K562 (cell line): ENCODE measurements at regions not wholly inside any gene's neighbourhood (a gene's known extent, or its start where the extent isn't known, plus 50 kb on each side); places are given as distances from the start of the nearest gene placed in this dataset.

Source experiments
- ATAC-seq: fragments of 200-7000 bp; cut with Tn5 transposase; 3 replicates; pipeline ENCODE4 v1.9.1; 2020; ENCODE audit warnings: moderate library complexity
- BruUV-seq: library from RNA; stranded (reverse); fragments of 400-500 nt; replicated peaks from 2 replicates; lab custom pipeline; 2021; lab: Mats Ljungman, UMichigan
- CTCF ChIA-PET: fragments of 300-600 bp; formaldehyde crosslinking; extraction: SDS; loops from one replicate; lab custom pipeline; 2021; ENCODE audit warnings: low intra/inter-chr PET ratio; lab: Yijun Ruan, JAX
- POLR2A ChIA-PET: fragments of 300-600, 350-650 bp; sonication (Branson Sonifier 250); formaldehyde crosslinking; extraction: SDS; loops from one replicate; lab custom pipeline; 2021; ENCODE audit warnings: antibody characterized with exemption, inconsistent platforms; lab: Yijun Ruan, JAX
- DNase-seq, 4 experiments: peaks; one replicate each; pipeline versions ENCODE4 v3.0.0 to v3.0.0-alpha.2; 2011 to 2018; ENCODE audit warnings: low spot score in 3 of 4, mixed read lengths in 3 of 4; ENCODE audit errors: extremely low read depth in 1 of 4
- FAIRE-seq: peaks from 2 replicates; lab custom pipeline; 2011; peaks lifted over from hg19 to GRCh38; lab: Jason Lieb, UNC
- H2AFZ ChIP-seq: 2 replicates; pipeline ENCODE4 v1.6.0; 2011; ENCODE audit warnings: low read depth, low read length, control low read depth, inconsistent platforms
- H3K27ac ChIP-seq: fragments of 200-600 bp; 3 replicates; pipeline ENCODE4 v1.8.0; 2011; ENCODE audit warnings: low read depth, mild to moderate bottlenecking, control low read depth, inconsistent platforms, low read length, moderate library complexity, mixed read lengths; ENCODE audit errors: extremely low read depth
- H3K27me3 ChIP-seq, 2 experiments: fragments of 300-600 bp in 1 of 2; 2 replicates in 1 of 2; 3 replicates in 1 of 2; pipeline versions ENCODE4 v1.6.0 to v1.8.0; 2011; ENCODE audit warnings: inconsistent platforms in 2 of 2, low read length in 2 of 2, mild to moderate bottlenecking in 1 of 2, mixed read lengths in 1 of 2, moderate library complexity in 1 of 2; ENCODE audit not compliant: control insufficient read depth in 2 of 2, insufficient read depth in 2 of 2
- H3K36me3 ChIP-seq: fragments of 300-600 bp; 3 replicates; pipeline ENCODE4 v1.8.0; 2011; ENCODE audit warnings: mild to moderate bottlenecking, low read length, inconsistent platforms; ENCODE audit not compliant: control insufficient read depth, insufficient read depth
- H3K4me1 ChIP-seq, 2 experiments: fragments of 200-600 bp in 1 of 2; replicated peaks in 1 of 2; 2 replicates in 1 of 2; 3 replicates in 1 of 2; pipeline versions ENCODE4 v1.5.1 to v1.8.0; 2011; ENCODE audit warnings: inconsistent platforms in 2 of 2, low read length in 2 of 2, mild to moderate bottlenecking in 1 of 2, mixed read lengths in 1 of 2, moderate library complexity in 1 of 2; ENCODE audit not compliant: control insufficient read depth in 2 of 2, insufficient read depth in 2 of 2
- H3K4me2 ChIP-seq: 2 replicates; pipeline ENCODE4 v1.6.1; 2011; ENCODE audit warnings: low read length, control low read depth, inconsistent platforms, mixed read lengths; ENCODE audit not compliant: insufficient read depth
- H3K4me3 ChIP-seq: fragments of 200-600 bp; sonication (generic), shearing (Covaris generic); 2 replicates; pipeline ENCODE4 v1.5.1; 2016; ENCODE audit warnings: control low read depth, inconsistent platforms
- H3K79me2 ChIP-seq: fragments of 200-600 bp; 3 replicates; pipeline ENCODE4 v1.8.0; 2011; ENCODE audit warnings: low read length, inconsistent platforms; ENCODE audit not compliant: control insufficient read depth, insufficient read depth
- H3K9ac ChIP-seq, 2 experiments: 2 replicates each; pipeline versions ENCODE4 v1.6.0 to v1.6.1; 2011; ENCODE audit warnings: low read depth in 2 of 2, low read length in 2 of 2, control low read depth in 1 of 2, inconsistent platforms in 1 of 2, mild to moderate bottlenecking in 1 of 2, mixed read lengths in 1 of 2; ENCODE audit not compliant: insufficient read depth in 1 of 2
- H3K9me1 ChIP-seq: one replicate; pipeline ENCODE4 v1.6.0; 2011; ENCODE audit warnings: inconsistent platforms, mild to moderate bottlenecking, low read length, moderate library complexity; ENCODE audit not compliant: control insufficient read depth, insufficient read depth
- H3K9me3 ChIP-seq: replicated peaks from 2 replicates; pipeline ENCODE4 v1.5.1; 2011; ENCODE audit warnings: low read depth, low read length, inconsistent platforms; ENCODE audit not compliant: control insufficient read depth, insufficient read depth
- H4K20me1 ChIP-seq: replicated peaks from 2 replicates; pipeline ENCODE4 v1.6.1; 2011; ENCODE audit warnings: low read length, inconsistent platforms, mixed read lengths; ENCODE audit not compliant: control insufficient read depth, insufficient read depth
- ATF3 ChIP-seq, 2 experiments: fragments of 450-650 bp in 1 of 2; sonication (generic) in 1 of 2; formaldehyde crosslinking in 1 of 2; IDR thresholded peaks in 1 of 2; conservative IDR thresholded peaks in 1 of 2; 2 replicates each; pipeline versions ENCODE4 v1.6.1 to v1.8.1; 2016 to 2023; ENCODE audit warnings: mild to moderate bottlenecking in 2 of 2, moderate library complexity in 2 of 2, inconsistent platforms in 1 of 2, missing genetic modification reagents in 1 of 2
- E2F1 ChIP-seq: sonication (generic); formaldehyde crosslinking; IDR thresholded peaks from 2 replicates; pipeline ENCODE4 v1.8.1; 2023; ENCODE audit warnings: mild to moderate bottlenecking, missing genetic modification reagents, moderate library complexity
- HES1 ChIP-seq: fragments of 450-650 bp; IDR thresholded peaks from 2 replicates; pipeline ENCODE4 v1.6.1; 2016; ENCODE audit warnings: low read depth, mild to moderate bottlenecking, moderate library complexity
- MXI1 ChIP-seq: IDR thresholded peaks from 2 replicates; pipeline ENCODE4 v1.6.1; 2011; ENCODE audit warnings: low read depth, mild to moderate bottlenecking, improper control_type of control experiment, low read length
- SAP30 ChIP-seq: fragments of 200-600 bp; sonication (generic); IDR thresholded peaks from 2 replicates; pipeline ENCODE4 v1.6.1; 2012; ENCODE audit warnings: borderline replicate concordance, low read depth, mild to moderate bottlenecking, moderate library complexity, low read length, control low read depth, inconsistent platforms; ENCODE audit not compliant: insufficient read depth, poor library complexity, severe bottlenecking
- SMARCA5 ChIP-seq: fragments of 450-650 bp; IDR thresholded peaks from 2 replicates; pipeline ENCODE4 v1.6.1; 2016
- ZNF224 ChIP-seq: sonication (generic); formaldehyde crosslinking; IDR thresholded peaks from 2 replicates; pipeline ENCODE4 v1.8.0; 2022; ENCODE audit warnings: mild to moderate bottlenecking, missing genetic modification reagents
- WGBS: fragments of 100-300 bp; shearing (Covaris generic); methylation state at CpG from one replicate; pipeline ENCODE4 v1.1.6; 2016; ENCODE audit warnings: low coverage, mixed read lengths; ENCODE audit not compliant: insufficient coverage; ENCODE audit errors: missing lambda C conversion rate; 5-methylcytosine and 5-hydroxymethylcytosine counted together
- in situ Hi-C: fragments of 300-500 bp; cut with MboI; formaldehyde crosslinking; loops from 4 replicates; pipeline ENCODE4 v1.15.0; 2018; ENCODE audit warnings: inconsistent platforms, mixed read lengths
- intact Hi-C: fragments of 100-400 bp; cut with micrococcal nuclease; formaldehyde crosslinking; loops from 2 replicates; pipeline ENCODE4 v1.14.2; 2022
- TF ChIP-seq, protein P1 (sequence below): fragments of 450-650 bp; formaldehyde crosslinking; IDR thresholded peaks from 2 replicates; pipeline ENCODE4 v1.4.0; 2020; ENCODE audit warnings: mild to moderate bottlenecking, moderate library complexity

DNA sequence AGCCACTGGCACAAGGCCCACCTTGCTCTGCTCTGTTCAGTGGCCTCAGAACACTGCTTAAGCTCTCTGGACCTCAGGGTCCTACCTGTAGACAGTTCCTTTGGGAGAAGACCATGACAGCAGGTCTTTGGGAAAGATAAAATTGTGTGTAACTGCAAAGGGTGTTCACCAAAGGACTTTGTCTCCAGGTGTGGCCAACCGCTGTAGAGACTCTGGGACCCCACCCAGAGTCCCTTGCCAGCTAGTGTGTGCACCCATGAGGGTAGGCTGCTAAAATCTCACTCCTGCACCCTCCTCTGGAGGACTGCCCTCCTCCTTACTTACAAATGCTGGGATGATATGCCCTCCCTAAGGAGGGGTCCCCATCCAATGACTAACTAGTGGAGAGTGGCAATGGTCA is 211.2 kb downstream of the TSHZ3 start:
- TF ChIP-seq SMARCA5: no peak
- no peak for TF ChIP-seq HES1
- no peak for TF ChIP-seq ZNF224 (CRISPR knock-in tag)
- TF ChIP-seq ATF3 (IDR thresholded peaks at IDR 0.05): no peak
- TF ChIP-seq ATF3 (CRISPR knock-in tag; conservative IDR thresholded peaks at IDR 0.05): no peak
- TF ChIP-seq E2F1: no peak
- no peak for TF ChIP-seq SAP30
- no peak for TF ChIP-seq MXI1
- TF ChIP-seq, protein P1, sequence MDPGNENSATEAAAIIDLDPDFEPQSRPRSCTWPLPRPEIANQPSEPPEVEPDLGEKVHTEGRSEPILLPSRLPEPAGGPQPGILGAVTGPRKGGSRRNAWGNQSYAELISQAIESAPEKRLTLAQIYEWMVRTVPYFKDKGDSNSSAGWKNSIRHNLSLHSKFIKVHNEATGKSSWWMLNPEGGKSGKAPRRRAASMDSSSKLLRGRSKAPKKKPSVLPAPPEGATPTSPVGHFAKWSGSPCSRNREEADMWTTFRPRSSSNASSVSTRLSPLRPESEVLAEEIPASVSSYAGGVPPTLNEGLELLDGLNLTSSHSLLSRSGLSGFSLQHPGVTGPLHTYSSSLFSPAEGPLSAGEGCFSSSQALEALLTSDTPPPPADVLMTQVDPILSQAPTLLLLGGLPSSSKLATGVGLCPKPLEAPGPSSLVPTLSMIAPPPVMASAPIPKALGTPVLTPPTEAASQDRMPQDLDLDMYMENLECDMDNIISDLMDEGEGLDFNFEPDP (CRISPR knock-in tag): no peak
- Histone ChIP-seq H3K4me3 (no peak overlapping the region), H3K9me1 (no peaks in the 10 kb centered on the region), H3K27me3 (no peaks in the 10 kb centered on the region), H3K36me3 (no peaks in the 10 kb centered on the region), H3K9ac (no peak overlapping the region), H3K9me3 (no peaks in the 10 kb centered on the region), H3K79me2 (no peaks in the 10 kb centered on the region), H3K4me2 (no peak overlapping the region), H3K4me1 (no peaks in the 10 kb centered on the region), H3K27ac (no peak overlapping the region), H2AFZ (no peak overlapping the region), H4K20me1 (no peaks in the 10 kb centered on the region)
- CTCF ChIA-PET: no interaction called here
- POLR2A ChIA-PET: no interaction called here
- in situ Hi-C loops (no loop called here), intact Hi-C loops (no loop called here)
- no peak for FAIRE-seq
- no peak for DNase-seq
- WGBS: 0% methylated on average over 1 of the region's 1 CpG
- ATAC-seq: no peak
- no TSS peak for BruUV-seq
